ENCODE measurements at regions not wholly inside any gene's neighbourhood (a gene's known extent, or its start where the extent isn't known, plus 50 kb on each side); places are given as distances from the start of the nearest gene placed in this dataset.

DNA sequence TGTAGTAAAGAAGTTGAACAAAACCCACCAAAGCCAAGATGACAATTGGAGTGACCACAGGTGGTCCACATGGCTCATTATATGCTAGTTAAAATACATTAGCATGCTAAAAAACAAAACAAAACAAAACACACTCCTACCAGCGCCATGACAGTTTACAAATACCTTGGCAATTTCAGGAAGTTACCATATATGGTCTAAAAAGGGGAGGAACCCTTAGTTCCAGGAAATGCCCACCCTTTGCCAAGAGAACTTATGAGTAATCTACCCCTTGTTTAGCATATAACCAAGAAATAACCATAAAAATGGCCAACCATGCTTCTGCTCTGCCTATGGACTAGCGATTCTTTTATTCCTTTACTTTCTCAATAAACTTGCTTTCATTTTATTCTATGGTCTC is 979.1 kb upstream of the POT1 start:
- Histone ChIP-seq H3K27me3 (no peaks in the 10 kb centered on the region), H3K27ac (no peak overlapping the region), H3K4me3 (no peak overlapping the region), H3K9me3 (no peaks in the 10 kb centered on the region), H3K4me1 (no peaks in the 10 kb centered on the region), H3K36me3 (no peaks in the 10 kb centered on the region)
- TF ChIP-seq, protein P1, sequence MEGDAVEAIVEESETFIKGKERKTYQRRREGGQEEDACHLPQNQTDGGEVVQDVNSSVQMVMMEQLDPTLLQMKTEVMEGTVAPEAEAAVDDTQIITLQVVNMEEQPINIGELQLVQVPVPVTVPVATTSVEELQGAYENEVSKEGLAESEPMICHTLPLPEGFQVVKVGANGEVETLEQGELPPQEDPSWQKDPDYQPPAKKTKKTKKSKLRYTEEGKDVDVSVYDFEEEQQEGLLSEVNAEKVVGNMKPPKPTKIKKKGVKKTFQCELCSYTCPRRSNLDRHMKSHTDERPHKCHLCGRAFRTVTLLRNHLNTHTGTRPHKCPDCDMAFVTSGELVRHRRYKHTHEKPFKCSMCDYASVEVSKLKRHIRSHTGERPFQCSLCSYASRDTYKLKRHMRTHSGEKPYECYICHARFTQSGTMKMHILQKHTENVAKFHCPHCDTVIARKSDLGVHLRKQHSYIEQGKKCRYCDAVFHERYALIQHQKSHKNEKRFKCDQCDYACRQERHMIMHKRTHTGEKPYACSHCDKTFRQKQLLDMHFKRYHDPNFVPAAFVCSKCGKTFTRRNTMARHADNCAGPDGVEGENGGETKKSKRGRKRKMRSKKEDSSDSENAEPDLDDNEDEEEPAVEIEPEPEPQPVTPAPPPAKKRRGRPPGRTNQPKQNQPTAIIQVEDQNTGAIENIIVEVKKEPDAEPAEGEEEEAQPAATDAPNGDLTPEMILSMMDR (IDR thresholded peaks at IDR 0.05) = no peak
- no peak for DNase-seq
- intact Hi-C loops (cut with DNase I; ENCODE audit: low total_unique reads) = no loop called here

GRCh38 chr7:125899577-125899976 is 970.0 kb upstream of the POT1 start:
- H3K4me1 ChIP-seq = no peaks in the 10 kb centered on the region
- DNase-seq = no peak
- no peaks in the 10 kb centered on the region for H3K27me3 ChIP-seq
- no peak overlapping the region for H3K27ac ChIP-seq
- H3K36me3 ChIP-seq = no peaks in the 10 kb centered on the region
- intact Hi-C loops (cut with DNase I; ENCODE audit: low total_unique reads) = no loop called here
- no peak overlapping the region for H3K4me3 ChIP-seq
- no peaks in the 10 kb centered on the region for H3K9me3 ChIP-seq
- TF ChIP-seq, protein P1 (IDR thresholded peaks at IDR 0.05) = no peak

DNA sequence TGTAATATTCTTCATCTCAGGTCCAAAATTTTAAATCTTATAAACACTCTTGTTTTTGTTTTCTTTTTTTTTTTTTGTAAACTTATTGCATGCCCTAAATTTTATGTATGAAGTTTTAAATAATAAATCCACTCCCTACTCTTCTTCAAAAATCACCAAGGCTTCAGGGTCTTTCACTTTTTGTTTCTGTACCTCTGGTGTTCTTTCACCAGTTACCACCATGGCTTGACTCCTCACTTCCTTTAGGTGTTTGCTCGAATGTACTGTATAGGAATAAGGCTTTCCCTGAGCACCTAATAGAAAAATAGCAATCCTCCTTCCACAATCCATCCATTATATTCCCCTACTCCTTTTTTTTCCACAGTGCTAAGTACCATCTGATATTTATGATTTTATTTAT is 962.8 kb upstream of the POT1 start:
- Histone ChIP-seq H3K27ac (no peak overlapping the region), H3K4me3 (no peak overlapping the region), H3K36me3 (no peaks in the 10 kb centered on the region), H3K9me3 (no peaks in the 10 kb centered on the region), H3K4me1 (no peaks in the 10 kb centered on the region), H3K27me3 (no peaks in the 10 kb centered on the region)
- TF ChIP-seq, protein P1 (IDR thresholded peaks at IDR 0.05) = no peak
- DNase-seq = no peak
- intact Hi-C loops (cut with DNase I; ENCODE audit: low total_unique reads) = no loop called here

DNA sequence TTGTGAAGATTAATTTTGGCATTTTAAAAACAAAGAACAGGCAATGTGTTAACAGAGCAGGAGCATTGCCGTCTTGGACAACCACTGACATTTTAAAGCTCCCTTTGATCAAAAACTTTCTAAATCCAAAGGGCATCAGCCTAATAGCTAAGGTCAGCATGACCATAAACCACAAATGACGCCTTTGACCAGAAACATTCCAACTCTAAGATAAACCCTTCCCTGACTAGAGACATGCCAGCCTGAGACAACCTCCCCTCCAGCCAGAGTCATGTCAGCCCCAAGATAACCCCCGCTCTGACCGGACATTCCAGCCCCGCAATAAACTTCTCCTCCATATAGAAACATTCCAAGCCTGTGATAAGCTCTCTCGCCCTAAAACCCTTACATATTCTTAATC is 949.4 kb upstream of the POT1 start:
- Histone ChIP-seq H3K27me3 (no peaks in the 10 kb centered on the region), H3K9me3 (no peaks in the 10 kb centered on the region), H3K4me1 (no peaks in the 10 kb centered on the region), H3K36me3 (no peaks in the 10 kb centered on the region), H3K27ac (no peak overlapping the region), H3K4me3 (no peak overlapping the region)
- no peak for DNase-seq
- intact Hi-C loops (cut with DNase I; ENCODE audit: low total_unique reads) = no loop called here
- TF ChIP-seq, protein P1 (IDR thresholded peaks at IDR 0.05) = no peak

DNA sequence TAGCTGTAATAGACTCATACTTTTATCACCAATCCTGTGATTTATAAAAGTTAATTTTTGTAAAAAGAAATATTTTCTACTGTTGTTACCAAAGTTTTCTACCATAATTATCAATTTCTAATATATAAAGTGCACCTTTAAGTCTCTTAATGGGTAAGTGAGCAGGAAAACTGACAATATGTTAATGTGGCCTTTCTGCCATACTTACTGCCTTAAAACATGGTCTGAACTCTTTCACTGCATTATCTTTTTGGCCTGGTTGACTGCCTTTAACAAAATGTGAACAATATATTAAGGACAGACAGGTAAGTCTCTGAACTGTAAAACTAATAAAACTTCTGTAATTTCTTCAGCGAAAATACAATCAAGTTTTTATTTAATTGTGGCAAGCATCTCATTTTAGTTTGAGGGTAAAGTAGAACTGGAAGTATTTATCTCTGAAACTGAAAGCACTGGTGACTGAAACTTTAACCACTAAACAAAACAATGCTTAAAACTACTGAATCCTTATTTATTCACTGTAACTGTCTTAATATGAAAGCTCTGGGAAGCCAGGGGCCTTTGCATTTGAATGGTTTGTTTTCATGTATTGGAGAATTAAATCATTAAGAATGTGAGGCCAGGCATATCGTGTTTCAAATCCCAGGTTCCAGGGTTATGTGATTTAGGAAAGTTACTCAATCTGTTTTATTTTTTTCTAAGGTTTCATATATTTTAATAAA is 948.8 kb upstream of the POT1 start:
- Histone ChIP-seq H3K27ac (no peak overlapping the region), H3K4me3 (no peak overlapping the region), H3K36me3 (no peaks in the 10 kb centered on the region), H3K27me3 (no peaks in the 10 kb centered on the region), H3K4me1 (no peaks in the 10 kb centered on the region), H3K9me3 (no peaks in the 10 kb centered on the region)
- intact Hi-C loops (cut with DNase I; ENCODE audit: low total_unique reads) = no loop called here
- DNase-seq = no peak
- TF ChIP-seq, protein P1 (IDR thresholded peaks at IDR 0.05) = no peak

- H3K9me3 ChIP-seq = no peaks in the 10 kb centered on the region
- intact Hi-C loops (cut with DNase I; ENCODE audit: low total_unique reads) = no loop called here
- no peak overlapping the region for H3K27ac ChIP-seq
- no peaks in the 10 kb centered on the region for H3K4me1 ChIP-seq
- no peaks in the 10 kb centered on the region for H3K36me3 ChIP-seq
- TF ChIP-seq, protein P1 (IDR thresholded peaks at IDR 0.05) = no peak
- DNase-seq = no peak
- H3K27me3 ChIP-seq = no peaks in the 10 kb centered on the region
- H3K4me3 ChIP-seq = no peak overlapping the region
Observed at GRCh38 chr7:125877246-125877645, 947.6 kb upstream of the POT1 start.
